ENCODE measurements at regions not wholly inside any gene's neighbourhood (a gene's known extent, or its start where the extent isn't known, plus 50 kb on each side); places are given as distances from the start of the nearest gene placed in this dataset.
"Not testable (repeated sequence)": the region's sequence is repeated elsewhere in the genome, so short reads cannot be mapped to it uniquely, and the experiment has no call there.

GRCh38 chr15:93360318-93360717, 271.3 kb upstream of the RGMA start:
- H3K36me3 Mint-ChIP-seq = no peaks in the 10 kb centered on the region
- no peak overlapping the region for H3K4me3 Mint-ChIP-seq
- peaks cover 0 to 2% of the 10 kb centered on the region in 2 donors for H3K9me3 Mint-ChIP-seq
- no peaks in the 10 kb centered on the region for H3K4me1 Mint-ChIP-seq
- DNase-seq = no peak
- no peak overlapping the region for H3K27ac Mint-ChIP-seq
- ATAC-seq (replicated peaks) = no peak
- H3K27me3 Mint-ChIP-seq = peaks cover under 1 to 6% of the 10 kb centered on the region in 2 donors

- Mint-ChIP-seq H3K27me3 (no peaks in the 10 kb centered on the region), H3K4me1 (no peaks in the 10 kb centered on the region), H3K9me3 (peaks cover 2 to 5% of the 10 kb centered on the region in 2 donors), H3K36me3 (no peaks in the 10 kb centered on the region), H3K27ac (no peak overlapping the region), H3K4me3 (no peak overlapping the region)
- no peak for DNase-seq
- no peak for ATAC-seq (replicated peaks)
Observed at GRCh38 chr15:93359425-93360131, 270.6 kb upstream of the RGMA start.

- DNase-seq = no peak
- Mint-ChIP-seq H3K4me3 (no peak overlapping the region), H3K27me3 (no peaks in the 10 kb centered on the region), H3K9me3 (peaks cover 2 to 5% of the 10 kb centered on the region in 2 donors), H3K27ac (no peak overlapping the region), H3K36me3 (no peaks in the 10 kb centered on the region), H3K4me1 (no peaks in the 10 kb centered on the region)
- ATAC-seq (replicated peaks) = no peak
Observed at GRCh38 chr15:93359060-93359408, 270.0 kb upstream of the RGMA start.

- H3K4me3 Mint-ChIP-seq = no peak overlapping the region
- no peaks in the 10 kb centered on the region for H3K4me1 Mint-ChIP-seq
- H3K27ac Mint-ChIP-seq = no peak overlapping the region
- no peaks in the 10 kb centered on the region for H3K36me3 Mint-ChIP-seq
- H3K27me3 Mint-ChIP-seq = no peaks in the 10 kb centered on the region
- DNase-seq = no peak
- peaks cover 2 to 5% of the 10 kb centered on the region in 2 donors for H3K9me3 Mint-ChIP-seq
- no peak for ATAC-seq (replicated peaks)
Observed at GRCh38 chr15:93358166-93359059, 269.4 kb upstream of the RGMA start.

- H3K9me3 Mint-ChIP-seq = no peaks in the 10 kb centered on the region
- peaks cover 0 to 14% of the 10 kb centered on the region in 2 donors for H3K27me3 Mint-ChIP-seq
- no peak overlapping the region for H3K4me3 Mint-ChIP-seq
- DNase-seq (no peak), ATAC-seq (replicated peaks) (no peak)
- H3K27ac Mint-ChIP-seq = no peak overlapping the region
- no peaks in the 10 kb centered on the region for H3K36me3 Mint-ChIP-seq
- no peaks in the 10 kb centered on the region for H3K4me1 Mint-ChIP-seq
Observed at GRCh38 chr15:93348711-93349545, 259.9 kb upstream of the RGMA start.

GRCh38 chr15:93347986-93348385, 259.0 kb upstream of the RGMA start:
- Mint-ChIP-seq H3K36me3 (no peaks in the 10 kb centered on the region), H3K9me3 (no peaks in the 10 kb centered on the region), H3K27ac (no peak overlapping the region), H3K27me3 (peaks cover 0 to 14% of the 10 kb centered on the region in 2 donors), H3K4me3 (no peak overlapping the region), H3K4me1 (no peaks in the 10 kb centered on the region)
- ATAC-seq (replicated peaks) (no peak), DNase-seq (no peak)

GRCh38 chr15:93345981-93346380, 257.0 kb upstream of the RGMA start:
- ATAC-seq (replicated peaks) (no peak), DNase-seq (no peak)
- Mint-ChIP-seq H3K4me3 (no peak overlapping the region), H3K36me3 (no peaks in the 10 kb centered on the region), H3K9me3 (no peaks in the 10 kb centered on the region), H3K4me1 (no peaks in the 10 kb centered on the region), H3K27ac (no peak overlapping the region), H3K27me3 (peaks cover 7 to 14% of the 10 kb centered on the region in 2 donors)

- H3K4me1 Mint-ChIP-seq; H3K9me3 Mint-ChIP-seq; H3K36me3 Mint-ChIP-seq; DNase-seq; H3K27ac Mint-ChIP-seq; H3K4me3 Mint-ChIP-seq; ATAC-seq (replicated peaks): not testable (repeated sequence)
- peaks cover 7 to 14% of the 10 kb centered on the region in 2 donors for H3K27me3 Mint-ChIP-seq
Observed at GRCh38 chr15:93343402-93343801, 254.4 kb upstream of the RGMA start.

GRCh38 chr15:93341164-93341563, 252.2 kb upstream of the RGMA start:
- Mint-ChIP-seq H3K4me1 (no peaks in the 10 kb centered on the region), H3K4me3 (no peak overlapping the region), H3K36me3 (no peaks in the 10 kb centered on the region), H3K27ac (no peak overlapping the region), H3K27me3 (peaks cover 7 to 8% of the 10 kb centered on the region in 2 donors), H3K9me3 (no peaks in the 10 kb centered on the region)
- DNase-seq (no peak), ATAC-seq (replicated peaks) (no peak)

- no peak for DNase-seq
- no peak for ATAC-seq (replicated peaks)
- Mint-ChIP-seq H3K4me1 (no peaks in the 10 kb centered on the region), H3K27me3 (peaks cover 8 to 12% of the 10 kb centered on the region in 2 donors), H3K27ac (no peak overlapping the region), H3K9me3 (no peaks in the 10 kb centered on the region), H3K4me3 (no peak overlapping the region), H3K36me3 (no peaks in the 10 kb centered on the region)
Observed at GRCh38 chr15:93340406-93340805, 251.4 kb upstream of the RGMA start.

- H3K4me3 Mint-ChIP-seq = no peak overlapping the region
- H3K36me3 Mint-ChIP-seq = no peaks in the 10 kb centered on the region
- DNase-seq (no peak), ATAC-seq (replicated peaks) (no peak)
- H3K9me3 Mint-ChIP-seq = no peaks in the 10 kb centered on the region
- no peak overlapping the region for H3K27ac Mint-ChIP-seq
- no peaks in the 10 kb centered on the region for H3K4me1 Mint-ChIP-seq
- peaks cover 23 to 37% of the 10 kb centered on the region in 2 donors for H3K27me3 Mint-ChIP-seq
Observed at GRCh38 chr15:93333796-93334195, 244.8 kb upstream of the RGMA start.

- H3K27me3 Mint-ChIP-seq = peaks cover 23 to 37% of the 10 kb centered on the region in 2 donors
- ATAC-seq (replicated peaks); DNase-seq; H3K9me3 Mint-ChIP-seq; H3K27ac Mint-ChIP-seq; H3K36me3 Mint-ChIP-seq; H3K4me1 Mint-ChIP-seq; H3K4me3 Mint-ChIP-seq: not testable (repeated sequence)
Observed at GRCh38 chr15:93333126-93333525, 244.1 kb upstream of the RGMA start.

GRCh38 chr15:93332168-93332553, 243.2 kb upstream of the RGMA start:
- ATAC-seq (replicated peaks) (no peak), DNase-seq (no peak)
- no peak overlapping the region for H3K4me3 Mint-ChIP-seq
- peaks cover 23 to 37% of the 10 kb centered on the region in 2 donors for H3K27me3 Mint-ChIP-seq
- H3K9me3 Mint-ChIP-seq = no peaks in the 10 kb centered on the region
- H3K27ac Mint-ChIP-seq = no peak overlapping the region
- no peaks in the 10 kb centered on the region for H3K36me3 Mint-ChIP-seq
- no peaks in the 10 kb centered on the region for H3K4me1 Mint-ChIP-seq

- H3K4me3 Mint-ChIP-seq = no peak overlapping the region
- no peaks in the 10 kb centered on the region for H3K9me3 Mint-ChIP-seq
- no peak for ATAC-seq (replicated peaks)
- H3K4me1 Mint-ChIP-seq = no peaks in the 10 kb centered on the region
- no peak overlapping the region for H3K27ac Mint-ChIP-seq
- peaks cover 23 to 37% of the 10 kb centered on the region in 2 donors for H3K27me3 Mint-ChIP-seq
- H3K36me3 Mint-ChIP-seq = no peaks in the 10 kb centered on the region
- no peak for DNase-seq
Observed at GRCh38 chr15:93331545-93332167, 242.6 kb upstream of the RGMA start.

Data from stimulated activated naive B cell treated with anti-CD40 and anti-IgM and Interleukin-4, amounts not matched to agents 10 μg/mL and 1 μg/mL and 100 μg/mL, for 72 hours (primary cell).